ENCODE measurements at regions not wholly inside any gene's neighbourhood (a gene's known extent, or its start where the extent isn't known, plus 50 kb on each side); places are given as distances from the start of the nearest gene placed in this dataset.
A peak's percentile ranks its signal among the peaks of the same experiment; 100 is the strongest.

- TF ChIP-seq CTCF (IDR thresholded peaks at IDR 0.05): peak; percentile 41 to 72 (median 57)
- TF ChIP-seq POLR2A (IDR thresholded peaks at IDR 0.05): no peak
- no peak for TF ChIP-seq EP300 (IDR thresholded peaks at IDR 0.05)
Observed at GRCh38 chr4:11720292-11720691, 291.6 kb upstream of the HS3ST1 start.

Measured in tibial nerve (tissue), 4 donors.